ENCODE measurements at regions not wholly inside any gene's neighbourhood (a gene's known extent, or its start where the extent isn't known, plus 50 kb on each side); places are given as distances from the start of the nearest gene placed in this dataset.
"Not testable (repeated sequence)": the region's sequence is repeated elsewhere in the genome, so short reads cannot be mapped to it uniquely, and the experiment has no call there.

DNA sequence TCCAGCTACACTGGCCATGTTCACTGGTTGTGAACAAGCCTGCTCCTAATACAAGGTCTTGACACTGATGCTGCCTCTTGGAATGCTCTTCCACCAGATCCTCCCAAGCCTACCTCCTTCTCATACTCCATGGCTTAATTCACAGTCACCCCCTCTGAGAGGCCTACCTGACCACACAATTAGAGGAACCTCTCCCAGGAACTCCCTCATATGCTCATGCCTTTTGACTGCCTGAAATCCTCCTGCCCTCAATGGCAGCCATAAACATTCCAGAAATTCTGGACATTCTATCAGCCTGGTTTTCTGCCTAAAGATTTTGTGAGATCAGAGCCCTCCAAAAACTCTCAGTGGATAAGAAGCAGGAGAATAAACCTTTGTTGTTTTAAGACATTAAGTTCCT lies 340.2 kb downstream of the C12orf75 start:
- H3K4me3 Mint-ChIP-seq: no peak overlapping the region
- no peak overlapping the region for H3K27ac Mint-ChIP-seq
- POLR2A ChIA-PET: no interaction called here
- ATAC-seq (no peak), DNase-seq (no peak)
- H3K4me1 Mint-ChIP-seq: no peaks in the 10 kb centered on the region
- H3K36me3 Mint-ChIP-seq: no peaks in the 10 kb centered on the region
- H3K27me3 Mint-ChIP-seq: peaks cover 0 to 16% (median 8%) of the 10 kb centered on the region in 5 donors
- H3K9me3 Mint-ChIP-seq: peaks cover 0 to 4% (median 0%) of the 10 kb centered on the region in 9 donors

- peaks cover 0 to 22% (median 8%) of the 10 kb centered on the region in 5 donors for H3K27me3 Mint-ChIP-seq
- POLR2A ChIA-PET: no interaction called here
- H3K4me1 Mint-ChIP-seq: no peaks in the 10 kb centered on the region
- no peaks in the 10 kb centered on the region for H3K36me3 Mint-ChIP-seq
- no peak for ATAC-seq
- no peak overlapping the region for H3K27ac Mint-ChIP-seq
- H3K9me3 Mint-ChIP-seq: peaks cover 0 to 4% (median 0%) of the 10 kb centered on the region in 9 donors
- no peak for DNase-seq
- H3K4me3 Mint-ChIP-seq: no peak overlapping the region
These were observed 341.2 kb downstream of the C12orf75 start for GRCh38 chr12:105671720-105672119.

DNA sequence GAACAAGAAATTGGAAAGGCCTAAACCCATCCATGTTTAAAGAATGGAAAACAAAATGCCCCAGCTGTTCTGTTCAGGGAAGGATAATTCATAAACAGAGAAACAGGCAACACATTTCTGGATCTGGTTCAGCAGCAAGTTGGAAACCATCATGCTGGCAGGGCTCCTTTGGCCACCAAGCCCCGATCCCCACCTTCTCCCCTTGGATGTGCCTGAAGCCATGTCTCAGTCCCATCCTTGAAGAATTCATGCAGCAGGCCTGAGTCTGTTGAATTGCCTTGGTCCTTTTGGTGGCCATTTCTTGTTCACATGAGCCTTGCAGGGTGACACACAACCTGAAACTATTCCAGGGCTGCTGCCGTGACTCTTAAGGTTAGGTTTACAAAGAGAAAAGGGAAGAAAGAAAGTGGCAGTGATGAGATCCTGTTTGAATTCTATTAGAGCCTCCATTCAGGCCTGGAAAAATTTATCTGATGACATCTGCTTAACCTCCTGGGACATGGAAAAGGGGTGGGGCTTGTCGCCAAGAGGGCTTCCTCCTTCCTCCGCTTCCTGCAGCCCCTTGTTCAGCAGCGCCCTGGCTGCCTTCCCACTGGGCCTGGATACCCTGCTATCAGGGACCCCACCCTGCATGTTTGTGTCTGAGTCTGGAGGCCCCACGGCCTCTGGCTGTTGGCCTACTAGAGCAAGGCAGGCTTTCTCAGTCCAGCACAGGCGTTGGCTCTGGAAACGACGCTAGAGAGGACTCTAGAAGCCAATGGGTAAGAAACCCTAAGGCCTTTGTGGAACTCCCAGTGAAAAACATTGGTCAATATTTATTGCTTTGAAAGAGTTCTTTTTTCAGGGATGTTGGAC lies 341.9 kb downstream of the C12orf75 start:
- Mint-ChIP-seq H3K4me1 (no peaks in the 10 kb centered on the region), H3K36me3 (no peaks in the 10 kb centered on the region), H3K4me3 (no peak overlapping the region), H3K9me3 (peaks cover 0 to 4% (median 0%) of the 10 kb centered on the region in 9 donors), H3K27ac (no peak overlapping the region), H3K27me3 (peaks cover 0 to 24% (median 5%) of the 10 kb centered on the region in 5 donors)
- DNase-seq: no peak
- no peak for ATAC-seq
- POLR2A ChIA-PET: no interaction called here

DNA sequence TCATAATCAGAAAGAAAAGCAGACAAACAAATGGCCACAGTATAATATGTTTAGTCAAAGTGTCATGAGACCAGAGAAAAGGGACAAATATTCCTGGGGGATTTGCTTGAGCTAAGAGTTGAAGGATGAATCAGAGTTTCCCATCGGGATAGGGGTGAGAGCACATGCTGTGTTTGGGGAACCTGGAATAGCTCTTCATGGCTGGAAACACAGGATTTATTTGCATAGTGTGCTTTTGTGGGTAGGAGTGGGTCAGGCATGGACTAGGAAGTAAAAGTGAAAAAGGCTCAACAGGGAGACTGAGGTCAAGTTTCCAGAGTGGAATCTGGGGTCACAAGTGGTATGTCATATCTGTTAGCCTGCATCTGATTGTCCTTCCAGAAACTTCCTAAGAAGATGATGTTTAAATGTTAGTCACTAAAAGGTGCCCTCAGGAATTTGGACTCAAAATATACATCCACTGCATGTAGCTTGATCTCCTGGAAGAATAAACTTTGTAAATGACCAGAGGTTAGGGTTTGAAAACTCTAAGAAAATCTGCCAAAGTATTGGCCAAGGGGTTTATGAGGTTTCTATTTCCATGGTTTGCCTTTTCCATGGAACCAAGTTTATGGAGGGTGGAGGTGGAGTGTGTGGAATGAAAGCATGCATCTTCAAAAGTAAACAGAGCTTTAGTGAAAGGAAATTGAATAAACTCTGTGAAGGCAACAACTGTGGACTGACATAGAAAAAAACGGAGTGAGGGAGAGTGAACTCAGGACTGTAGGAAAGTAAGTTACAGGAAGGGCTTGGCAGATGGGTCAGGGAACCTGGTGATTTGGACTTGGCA lies 344.6 kb downstream of the C12orf75 start:
- no peak for ATAC-seq
- peaks cover 0 to 4% (median 0%) of the 10 kb centered on the region in 9 donors for H3K9me3 Mint-ChIP-seq

DNA sequence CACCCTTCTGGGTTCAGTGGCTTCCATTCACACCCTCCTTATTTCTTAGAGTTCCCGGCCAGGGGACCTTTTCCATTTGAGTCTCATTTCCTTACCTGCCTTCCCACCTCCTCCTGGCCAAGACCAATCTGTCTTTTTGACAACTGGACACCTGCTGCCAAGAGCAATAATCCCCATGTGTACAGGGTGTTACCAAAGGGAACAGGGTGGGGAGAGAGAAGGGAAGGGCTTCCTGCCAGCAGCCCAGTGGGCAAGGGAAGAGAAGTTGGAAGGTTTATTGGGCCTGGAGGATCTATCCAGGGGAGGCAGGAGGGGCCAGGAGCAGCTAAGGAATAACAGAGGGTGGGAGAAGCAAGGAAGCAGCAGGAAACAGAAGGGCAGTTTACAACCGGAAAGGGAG lies 346.2 kb downstream of the C12orf75 start:
- Mint-ChIP-seq H3K4me1 (no peaks in the 10 kb centered on the region), H3K27me3 (peaks cover 2 to 19% (median 3%) of the 10 kb centered on the region in 5 donors), H3K27ac (no peak overlapping the region), H3K4me3 (no peak overlapping the region), H3K36me3 (no peaks in the 10 kb centered on the region), H3K9me3 (peaks cover 0 to 2% (median 0%) of the 10 kb centered on the region in 9 donors)
- DNase-seq (no peak), ATAC-seq (no peak)
- POLR2A ChIA-PET: no interaction called here

More for the DNA sequence above, 344.6 kb downstream of the C12orf75 start:
- Mint-ChIP-seq H3K27ac (no peak overlapping the region), H3K4me3 (no peak overlapping the region), H3K4me1 (no peaks in the 10 kb centered on the region), H3K27me3 (peaks cover 2 to 19% (median 5%) of the 10 kb centered on the region in 5 donors), H3K36me3 (no peaks in the 10 kb centered on the region)
- POLR2A ChIA-PET: no interaction called here
- no peak for DNase-seq

DNA sequence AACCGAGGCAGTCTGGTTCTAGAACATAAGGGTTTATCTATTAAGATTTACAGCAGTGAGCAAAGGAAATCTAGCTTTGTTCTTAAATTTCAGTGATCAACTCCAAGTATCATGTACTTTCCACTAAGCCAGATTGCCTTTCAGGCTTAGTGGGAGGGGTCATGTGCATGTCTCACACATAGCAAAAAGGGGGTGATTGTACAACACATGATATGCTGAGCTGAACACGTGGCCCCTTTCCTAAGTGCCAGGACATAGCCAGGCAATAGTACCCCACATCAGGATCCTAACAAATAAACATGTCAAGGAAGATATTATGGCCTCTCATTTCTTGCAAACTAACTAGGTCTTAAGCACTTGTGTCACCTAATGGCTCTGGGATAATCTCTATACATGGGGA lies 347.2 kb downstream of the C12orf75 start:
- Mint-ChIP-seq H3K27me3 (peaks cover 2 to 19% (median 3%) of the 10 kb centered on the region in 5 donors), H3K9me3 (peaks cover 0 to 2% (median 0%) of the 10 kb centered on the region in 9 donors), H3K4me3 (no peak overlapping the region), H3K36me3 (no peaks in the 10 kb centered on the region), H3K4me1 (no peaks in the 10 kb centered on the region), H3K27ac (no peak overlapping the region)
- POLR2A ChIA-PET: no interaction called here
- no peak for DNase-seq
- peak in 1 of 2 donors; percentile 29 for ATAC-seq

DNA sequence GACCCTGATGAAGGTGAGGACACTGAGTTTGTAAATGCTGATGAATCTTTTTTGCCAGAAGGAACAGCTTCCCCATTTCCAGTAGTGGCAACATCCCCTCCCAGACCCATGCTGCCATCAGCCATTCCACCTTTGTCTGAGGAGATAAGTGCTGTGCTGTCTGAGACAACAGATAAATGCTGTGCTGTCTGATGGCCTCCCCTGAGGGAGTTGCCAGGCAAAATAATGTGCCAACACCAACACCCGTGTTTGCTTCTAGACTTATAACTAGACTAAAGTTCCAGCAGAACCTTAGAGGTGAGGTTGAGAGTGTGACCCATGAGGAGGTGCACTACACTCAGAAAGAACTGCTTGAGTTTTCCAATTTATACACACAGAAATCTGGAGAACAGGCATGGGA lies 349.5 kb downstream of the C12orf75 start:
- no peak overlapping the region for H3K4me3 Mint-ChIP-seq
- no peaks in the 10 kb centered on the region for H3K4me1 Mint-ChIP-seq
- POLR2A ChIA-PET: no interaction called here
- peaks cover 0 to 12% (median 2%) of the 10 kb centered on the region in 5 donors for H3K27me3 Mint-ChIP-seq
- H3K27ac Mint-ChIP-seq: no peak overlapping the region
- ATAC-seq (no peak), DNase-seq (no peak)
- H3K36me3 Mint-ChIP-seq: no peaks in the 10 kb centered on the region
- H3K9me3 Mint-ChIP-seq: peaks cover 0 to 7% (median 0%) of the 10 kb centered on the region in 9 donors

- POLR2A ChIA-PET: no interaction called here
- Mint-ChIP-seq H3K27ac (no peak overlapping the region), H3K4me1 (no peaks in the 10 kb centered on the region), H3K36me3 (no peaks in the 10 kb centered on the region), H3K27me3 (peaks cover 0 to 6% (median 0%) of the 10 kb centered on the region in 5 donors), H3K4me3 (no peak overlapping the region), H3K9me3 (peaks cover 0 to 7% (median 0%) of the 10 kb centered on the region in 9 donors)
- no peak for ATAC-seq
- DNase-seq: no peak
These were observed 350.9 kb downstream of the C12orf75 start for GRCh38 chr12:105681341-105681740.

GRCh38 chr12:105682821-105683220 lies 352.3 kb downstream of the C12orf75 start:
- not testable (repeated sequence) for H3K4me3 Mint-ChIP-seq

DNA sequence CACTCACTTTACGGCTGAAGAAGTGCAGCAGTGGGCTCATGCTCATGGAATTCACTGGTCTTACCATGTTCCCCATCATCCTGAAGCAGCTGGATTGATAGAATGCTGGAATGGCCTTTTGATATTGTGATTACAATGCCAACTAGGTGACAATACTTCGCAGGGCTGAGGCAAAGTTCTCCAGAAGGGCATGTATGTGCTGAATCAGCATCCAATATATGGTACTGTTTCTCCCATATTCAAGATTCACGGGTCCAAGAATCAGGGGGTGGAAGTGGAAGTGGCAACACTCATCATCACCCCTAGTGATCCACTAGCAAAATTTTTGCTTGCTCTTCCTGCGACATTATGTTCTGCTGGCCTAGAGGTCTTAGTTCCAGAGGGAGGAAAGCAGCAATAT lies 353.3 kb downstream of the C12orf75 start:
- H3K4me1 Mint-ChIP-seq, DNase-seq, H3K27me3 Mint-ChIP-seq, H3K4me3 Mint-ChIP-seq, H3K36me3 Mint-ChIP-seq, H3K27ac Mint-ChIP-seq, H3K9me3 Mint-ChIP-seq, POLR2A ChIA-PET, ATAC-seq: not testable (repeated sequence)

More at GRCh38 chr12:105682821-105683220, 352.3 kb downstream of the C12orf75 start:
- POLR2A ChIA-PET, H3K27me3 Mint-ChIP-seq, H3K9me3 Mint-ChIP-seq, DNase-seq, H3K27ac Mint-ChIP-seq, ATAC-seq, H3K4me1 Mint-ChIP-seq, H3K36me3 Mint-ChIP-seq: not testable (repeated sequence)

- H3K9me3 Mint-ChIP-seq: peaks cover 0 to 20% (median 8%) of the 10 kb centered on the region in 9 donors
- H3K4me1 Mint-ChIP-seq: no peaks in the 10 kb centered on the region
- POLR2A ChIA-PET: interaction anchor here (0.7 kb wide), 1 partner anchor 239 kb away, joined by 3 read pairs; no protein-coding TSS in a partner anchor
- DNase-seq (no peak), ATAC-seq (no peak)
- no peak overlapping the region for H3K4me3 Mint-ChIP-seq
- H3K27me3 Mint-ChIP-seq: peaks cover 3 to 20% (median 7%) of the 10 kb centered on the region in 5 donors
- peaks cover 0 to 3% (median 0%) of the 10 kb centered on the region in 3 donors for H3K36me3 Mint-ChIP-seq
- no peak overlapping the region for H3K27ac Mint-ChIP-seq
These were observed 367.6 kb downstream of the C12orf75 start for GRCh38 chr12:105698075-105698474.

GRCh38 chr12:105699209-105699608 lies 368.7 kb downstream of the C12orf75 start:
- H3K36me3 Mint-ChIP-seq: peaks cover 0 to 3% (median 0%) of the 10 kb centered on the region in 3 donors
- no peak overlapping the region for H3K27ac Mint-ChIP-seq
- ATAC-seq: no peak
- DNase-seq: no peak
- peaks cover 0 to 20% (median 8%) of the 10 kb centered on the region in 9 donors for H3K9me3 Mint-ChIP-seq
- H3K4me3 Mint-ChIP-seq: no peak overlapping the region
- POLR2A ChIA-PET: no interaction called here
- H3K27me3 Mint-ChIP-seq: peaks cover 3 to 26% (median 10%) of the 10 kb centered on the region in 5 donors
- H3K4me1 Mint-ChIP-seq: no peaks in the 10 kb centered on the region

DNA sequence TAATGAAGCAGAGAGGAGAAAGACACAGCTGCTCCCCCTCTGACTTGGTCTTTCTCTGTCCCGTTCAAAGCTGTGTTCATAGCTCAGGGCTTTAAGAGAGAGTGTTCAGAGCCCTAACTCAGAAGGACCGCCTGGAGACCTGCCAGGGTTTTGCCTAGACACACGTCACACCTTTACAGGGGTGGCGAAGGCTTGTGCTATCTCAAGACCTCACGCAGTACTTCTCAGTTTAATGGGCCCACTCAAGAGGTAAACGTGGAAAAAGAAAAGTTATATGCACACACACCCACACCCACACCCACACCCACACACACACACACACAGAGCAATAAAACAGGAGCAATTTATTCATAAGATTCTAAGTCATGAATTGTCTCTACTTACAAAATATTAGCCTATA lies 374.3 kb downstream of the C12orf75 start:
- Mint-ChIP-seq H3K36me3 (peaks cover 0 to 3% (median 0%) of the 10 kb centered on the region in 3 donors), H3K4me3 (no peak overlapping the region), H3K27ac (no peak overlapping the region), H3K9me3 (peaks cover 0 to 2% (median 0%) of the 10 kb centered on the region in 9 donors), H3K4me1 (no peaks in the 10 kb centered on the region), H3K27me3 (peaks cover 3 to 20% (median 10%) of the 10 kb centered on the region in 5 donors)
- DNase-seq (no peak), ATAC-seq (no peak)
- POLR2A ChIA-PET: no interaction called here
